ENCODE measurements at regions not wholly inside any gene's neighbourhood (a gene's known extent, or its start where the extent isn't known, plus 50 kb on each side); places are given as distances from the start of the nearest gene placed in this dataset.

GRCh38 chr3:22091329-22091728, 340.3 kb upstream of the ZNF385D start:
- TF ChIP-seq JUND (IDR thresholded peaks at IDR 0.05): no peak
- no peak for TF ChIP-seq CTCF (IDR thresholded peaks at IDR 0.05 in 2 of 3, conservative IDR thresholded peaks at IDR 0.05 in 1 of 3; ENCODE audit: borderline replicate concordance in 1 of 3, insufficient read depth in 1 of 3, low read depth in 2 of 3, low read length in 2 of 3)
- no peak for TF ChIP-seq REST (IDR thresholded peaks at IDR 0.05; ENCODE audit: low read depth)
- no peak for TF ChIP-seq EGR1 (IDR thresholded peaks at IDR 0.05; ENCODE audit: low read depth)
